DOHH2 (cell line): ENCODE measurements at regions not wholly inside any gene's neighbourhood (a gene's known extent, or its start where the extent isn't known, plus 50 kb on each side); places are given as distances from the start of the nearest gene placed in this dataset.
"Not testable (repeated sequence)": the region's sequence is repeated elsewhere in the genome, so short reads cannot be mapped to it uniquely, and the experiment has no call there.

ENCODE experiments used
- H3F3A ChIP-seq: fragments of 200-600 bp; sonication (generic), shearing (Covaris generic); 2 replicates; pipeline ENCODE4 v1.6.0; 2016; ENCODE audit warnings: antibody characterized with exemption, mild to moderate bottlenecking; ENCODE audit not compliant: control insufficient read depth, insufficient read depth
- H3K27ac ChIP-seq: fragments of 200-600 bp; sonication (generic); 2 replicates; pipeline ENCODE4 v1.5.1; 2014; ENCODE audit warnings: low read depth, mild to moderate bottlenecking, low read length, moderate library complexity
- H3K27me3 ChIP-seq: fragments of 200-600 bp; sonication (generic); 2 replicates; pipeline ENCODE4 v1.6.1; 2014; ENCODE audit warnings: mild to moderate bottlenecking, low read length, mixed read lengths; ENCODE audit not compliant: control insufficient read depth
- H3K36me3 ChIP-seq: fragments of 200-600 bp; sonication (generic); 2 replicates; pipeline ENCODE4 v1.6.1; 2014; ENCODE audit warnings: mild to moderate bottlenecking, low read length, moderate library complexity, mixed read lengths; ENCODE audit not compliant: control insufficient read depth
- H3K4me1 ChIP-seq: fragments of 200-600 bp; sonication (generic); 2 replicates; pipeline ENCODE4 v1.6.1; 2014; ENCODE audit warnings: mild to moderate bottlenecking, low read length, mixed read lengths; ENCODE audit not compliant: control insufficient read depth
- H3K4me2 ChIP-seq: fragments of 200-600 bp; sonication (generic); 2 replicates; pipeline ENCODE4 v1.6.0; 2014; ENCODE audit warnings: mild to moderate bottlenecking, low read length, moderate library complexity
- H3K4me3 ChIP-seq: fragments of 200-600 bp; sonication (generic); 2 replicates; pipeline ENCODE4 v1.5.1; 2014; ENCODE audit warnings: mild to moderate bottlenecking, low read length, mixed read lengths
- H3K79me2 ChIP-seq: fragments of 200-600 bp; sonication (generic); 2 replicates; pipeline ENCODE4 v1.6.1; 2014; ENCODE audit warnings: mild to moderate bottlenecking, low read length, mixed read lengths; ENCODE audit not compliant: control insufficient read depth
- H3K9me2 ChIP-seq: fragments of 200-600 bp; sonication (generic); replicated peaks from 2 replicates; pipeline ENCODE4 v1.6.1; 2014; ENCODE audit warnings: mild to moderate bottlenecking, low read length, mixed read lengths; ENCODE audit not compliant: control insufficient read depth
- H3K9me3 ChIP-seq: fragments of 200-600 bp; sonication (generic); 2 replicates; pipeline ENCODE4 v1.6.1; 2014; ENCODE audit warnings: antibody characterized with exemption, low read length, mixed read lengths; ENCODE audit not compliant: control insufficient read depth, insufficient read depth
- H4K20me1 ChIP-seq: fragments of 200-600 bp; sonication (generic); 2 replicates; pipeline ENCODE4 v1.6.0; 2014; ENCODE audit warnings: low read depth, mild to moderate bottlenecking, antibody characterized with exemption, low read length, moderate library complexity; ENCODE audit not compliant: control insufficient read depth, insufficient read depth

DNA sequence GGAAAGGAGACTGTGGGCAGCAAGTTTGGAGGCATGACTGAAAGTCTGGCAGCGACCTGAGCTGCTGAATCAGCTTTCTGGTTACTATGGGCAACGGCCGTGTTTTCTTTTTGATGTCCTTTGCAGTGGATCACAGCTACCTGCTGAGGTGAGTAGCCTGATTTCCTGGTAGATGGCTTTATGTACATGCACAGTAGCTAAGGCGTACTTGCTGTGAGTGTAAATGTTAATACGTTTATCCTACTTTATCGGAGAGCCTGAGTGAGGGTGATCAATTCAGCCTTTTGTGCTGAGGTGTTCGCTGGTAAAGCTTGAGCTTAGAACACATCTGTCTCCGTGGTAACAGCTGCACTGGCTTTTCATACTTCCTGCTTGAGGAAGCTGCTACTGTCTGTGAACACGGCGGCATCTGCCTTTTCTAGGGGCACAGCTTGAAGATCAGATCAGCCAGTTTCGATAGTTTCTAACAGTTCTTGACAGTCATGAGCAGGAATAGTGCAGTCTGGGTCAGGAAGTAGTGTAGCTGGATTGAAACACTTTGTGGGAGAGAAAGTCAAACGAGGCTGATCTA, 129.6 kb downstream of the ART5 start:
- not testable (repeated sequence) for H3K4me2 ChIP-seq

GRCh38 chr11:3511416-3512132, 130.2 kb downstream of the ART5 start:
- not testable (repeated sequence) for H3K4me1 ChIP-seq, H3K27ac ChIP-seq, H3K4me3 ChIP-seq, H3K27me3 ChIP-seq, H3K36me3 ChIP-seq, H3F3A ChIP-seq, H3K4me2 ChIP-seq, H3K9me3 ChIP-seq, H4K20me1 ChIP-seq, H3K79me2 ChIP-seq, H3K9me2 ChIP-seq

More for the DNA sequence above, 129.6 kb downstream of the ART5 start:
- not testable (repeated sequence) for H3K27ac ChIP-seq, H3K27me3 ChIP-seq, H3K9me3 ChIP-seq, H4K20me1 ChIP-seq, H3K9me2 ChIP-seq, H3K4me1 ChIP-seq, H3K4me3 ChIP-seq, H3F3A ChIP-seq, H3K36me3 ChIP-seq, H3K79me2 ChIP-seq

- not testable (repeated sequence) for H3K9me2 ChIP-seq, H3K79me2 ChIP-seq, H3K27me3 ChIP-seq, H3F3A ChIP-seq, H3K9me3 ChIP-seq, H4K20me1 ChIP-seq, H3K4me2 ChIP-seq, H3K4me1 ChIP-seq, H3K4me3 ChIP-seq, H3K36me3 ChIP-seq, H3K27ac ChIP-seq
Observed at GRCh38 chr11:3509563-3509962, 130.6 kb upstream of the ZNF195 start.

DNA sequence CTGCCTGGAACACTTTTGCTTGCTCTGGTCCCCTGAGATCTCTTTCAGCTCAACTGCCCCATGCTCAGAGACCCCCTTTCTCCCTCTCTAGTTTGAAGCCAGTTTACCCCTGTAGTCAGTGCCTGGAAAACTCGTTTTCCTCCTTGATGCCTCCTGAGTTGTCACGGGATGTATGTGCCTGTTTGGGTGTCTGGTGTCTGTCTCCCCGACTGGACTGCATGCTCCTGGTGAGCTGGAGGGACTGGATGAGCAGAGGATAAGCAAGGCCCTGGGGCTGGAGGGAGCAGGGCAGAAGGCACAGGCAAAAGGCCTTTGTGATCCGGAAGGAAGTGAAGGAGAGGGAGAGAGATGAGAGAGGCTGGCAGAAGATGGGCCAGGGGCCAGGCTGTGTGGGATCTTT, 120.3 kb upstream of the ZNF195 start:
- not testable (repeated sequence) for H3F3A ChIP-seq, H3K36me3 ChIP-seq

DNA sequence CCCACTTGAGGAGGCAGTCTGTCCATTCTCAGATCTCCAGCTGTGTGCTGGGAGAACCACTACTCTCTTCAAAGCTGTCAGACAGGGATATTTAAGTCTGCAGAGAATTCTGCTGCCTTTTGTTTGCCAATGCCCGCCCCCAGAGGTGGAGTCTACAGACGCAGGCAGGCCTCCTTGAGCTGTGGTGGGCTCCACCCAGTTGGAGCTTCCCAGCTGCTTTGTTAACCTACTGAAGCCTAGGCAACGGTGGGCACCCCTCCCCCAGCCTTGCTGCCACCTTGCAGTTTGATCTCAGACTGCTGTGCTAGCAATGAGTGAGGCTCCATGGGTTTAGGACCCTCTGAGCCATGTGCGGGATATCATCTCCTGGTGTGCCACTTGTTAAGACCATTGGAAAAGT, 119.4 kb upstream of the ZNF195 start:
- not testable (repeated sequence) for H3K4me3 ChIP-seq, H3K9me3 ChIP-seq, H3K9me2 ChIP-seq, H3K27me3 ChIP-seq, H3F3A ChIP-seq, H3K4me1 ChIP-seq, H3K4me2 ChIP-seq, H4K20me1 ChIP-seq, H3K79me2 ChIP-seq, H3K36me3 ChIP-seq, H3K27ac ChIP-seq

More for the DNA sequence above, 120.3 kb upstream of the ZNF195 start:
- H3K27me3 ChIP-seq, H3K4me3 ChIP-seq, H3K9me3 ChIP-seq, H4K20me1 ChIP-seq, H3K9me2 ChIP-seq, H3K27ac ChIP-seq, H3K4me2 ChIP-seq, H3K79me2 ChIP-seq, H3K4me1 ChIP-seq: not testable (repeated sequence)

- H3F3A ChIP-seq, H3K4me2 ChIP-seq, H4K20me1 ChIP-seq, H3K27me3 ChIP-seq, H3K79me2 ChIP-seq, H3K27ac ChIP-seq, H3K4me1 ChIP-seq, H3K9me2 ChIP-seq, H3K4me3 ChIP-seq, H3K36me3 ChIP-seq, H3K9me3 ChIP-seq: not testable (repeated sequence)
Observed at GRCh38 chr11:3493152-3493551, 114.2 kb upstream of the ZNF195 start.

DNA sequence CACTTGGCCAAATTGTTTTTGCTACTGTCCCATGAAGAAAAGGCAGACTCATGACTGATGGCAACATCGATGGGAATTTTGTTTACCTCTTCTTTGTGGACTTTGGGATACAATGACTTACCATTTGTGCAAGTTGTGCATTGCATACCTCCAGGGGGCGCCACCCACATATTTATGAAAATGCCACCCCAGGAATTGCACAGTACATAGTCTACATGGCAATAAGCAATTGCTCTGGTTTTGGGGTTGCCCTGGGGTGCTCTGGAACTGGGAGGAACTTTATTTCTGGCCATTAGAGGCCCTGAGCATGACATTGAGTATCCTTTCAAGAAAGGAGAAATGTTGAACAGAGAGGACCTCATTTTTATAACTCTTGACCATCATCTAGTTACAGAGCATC, 109.1 kb upstream of the ZNF195 start:
- not testable (repeated sequence) for H3K27ac ChIP-seq, H3K27me3 ChIP-seq, H3K9me3 ChIP-seq, H3F3A ChIP-seq, H3K4me2 ChIP-seq, H3K9me2 ChIP-seq, H3K36me3 ChIP-seq, H4K20me1 ChIP-seq, H3K4me1 ChIP-seq, H3K79me2 ChIP-seq, H3K4me3 ChIP-seq

DNA sequence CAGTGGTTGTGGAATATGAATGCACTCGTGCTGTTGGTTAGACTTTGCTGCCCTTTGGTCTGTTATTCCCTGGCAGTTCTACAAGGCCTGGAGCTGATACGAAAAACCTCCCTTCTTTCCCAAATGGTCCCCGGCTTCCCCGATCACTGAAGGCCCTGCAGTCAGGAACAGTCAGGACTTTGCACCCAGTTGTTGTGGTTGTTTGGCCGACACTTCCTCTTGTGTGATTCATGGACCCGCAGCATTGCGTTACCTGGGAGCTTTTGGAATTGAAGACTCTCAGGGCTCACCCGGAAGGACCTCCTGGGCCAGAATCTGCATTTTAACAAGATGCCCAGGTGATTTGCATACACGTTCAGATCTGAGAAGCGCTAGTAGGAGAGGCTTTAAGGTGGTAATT, 106.8 kb upstream of the ZNF195 start:
- not testable (repeated sequence) for H3K4me3 ChIP-seq, H3K9me2 ChIP-seq, H3K36me3 ChIP-seq, H3K27ac ChIP-seq, H3K27me3 ChIP-seq, H3K79me2 ChIP-seq, H4K20me1 ChIP-seq, H3K4me2 ChIP-seq, H3K9me3 ChIP-seq, H3F3A ChIP-seq, H3K4me1 ChIP-seq
